ENCODE measurements at regions not wholly inside any gene's neighbourhood (a gene's known extent, or its start where the extent isn't known, plus 50 kb on each side); places are given as distances from the start of the nearest gene placed in this dataset.

- H3K4me1 ChIP-seq (ENCODE audit: control insufficient read depth in 4 of 4, insufficient read depth in 4 of 4, low read length in 3 of 4), result no peaks in the 10 kb centered on the region
- TF ChIP-seq RXRA (IDR thresholded peaks at IDR 0.05), result no peak
- TF ChIP-seq HNF4A (conservative IDR thresholded peaks at IDR 0.05), result no peak
- no peak for TF ChIP-seq FOXA2 (IDR thresholded peaks at IDR 0.05)
- TF ChIP-seq EGR1 (IDR thresholded peaks at IDR 0.05; ENCODE audit: low read depth in 2 of 2), result no peak
- TF ChIP-seq REST (IDR thresholded peaks at IDR 0.05), result no peak
- no peak for TF ChIP-seq ATF3 (IDR thresholded peaks at IDR 0.05)
- no peaks in the 10 kb centered on the region for H3K27me3 ChIP-seq (ENCODE audit: control insufficient read depth in 4 of 4, insufficient read depth in 4 of 4, low read length in 3 of 4)
- no peak overlapping the region for H3K27ac ChIP-seq (ENCODE audit: low read depth in 1 of 2, low read length in 2 of 2)
- H3K9me3 ChIP-seq (ENCODE audit: control insufficient read depth in 4 of 4, low read length in 3 of 4), result no peaks in the 10 kb centered on the region
- H3K9ac ChIP-seq (ENCODE audit: low read depth in 1 of 2, low read length in 2 of 2), result no peak overlapping the region
- H3K36me3 ChIP-seq (ENCODE audit: control insufficient read depth in 4 of 4, insufficient read depth in 3 of 4, low read depth in 1 of 4, low read length in 3 of 4), result no peaks in the 10 kb centered on the region
- WGBS, result 96% methylated on average over 2 of the region's 2 CpGs
- no peak for DNase-seq (ENCODE audit: low spot score)
- H3K4me3 ChIP-seq (ENCODE audit: low read depth in 1 of 3, low read length in 3 of 3), result no peak overlapping the region
Observed at GRCh38 chr12:115064296-115064695, 380.3 kb upstream of the TBX3 start.

GRCh38 chr12:115062741-115063140 is 378.8 kb upstream of the TBX3 start:
- TF ChIP-seq TAF1 (conservative IDR thresholded peaks at IDR 0.05), result no peak
- TF ChIP-seq RAD21 (IDR thresholded peaks at IDR 0.05), result no peak

GRCh38 chr12:115060477-115061168 is 376.6 kb upstream of the TBX3 start:
- TF ChIP-seq ZBTB33 (IDR thresholded peaks at IDR 0.05), result no peak
- TF ChIP-seq TAF1 (conservative IDR thresholded peaks at IDR 0.05), result no peak
- TF ChIP-seq YY1 (IDR thresholded peaks at IDR 0.05), result no peak
- no peak for TF ChIP-seq JUND (IDR thresholded peaks at IDR 0.05)
- TF ChIP-seq HNF4A (conservative IDR thresholded peaks at IDR 0.05), result no peak
- no peak for TF ChIP-seq RAD21 (IDR thresholded peaks at IDR 0.05)
- no peak for TF ChIP-seq ATF3 (IDR thresholded peaks at IDR 0.05)
- TF ChIP-seq SP1 (IDR thresholded peaks at IDR 0.05), result no peak
- TF ChIP-seq GABPA (IDR thresholded peaks at IDR 0.05 in 1 of 2, conservative IDR thresholded peaks at IDR 0.05 in 1 of 2), result no peak
- TF ChIP-seq RXRA (IDR thresholded peaks at IDR 0.05), result no peak
- TF ChIP-seq HNF4G (IDR thresholded peaks at IDR 0.05), result no peak
- no peak for TF ChIP-seq EGR1 (IDR thresholded peaks at IDR 0.05; ENCODE audit: low read depth in 2 of 2)
- TF ChIP-seq CTCF (IDR thresholded peaks at IDR 0.05; ENCODE audit: low read depth, low read length, missing input control), result no peak
- Histone ChIP-seq H3K36me3 (ENCODE audit: control insufficient read depth in 4 of 4, insufficient read depth in 3 of 4, low read depth in 1 of 4, low read length in 3 of 4) (no peaks in the 10 kb centered on the region), H3K27me3 (ENCODE audit: control insufficient read depth in 4 of 4, insufficient read depth in 4 of 4, low read length in 3 of 4) (no peaks in the 10 kb centered on the region), H3K4me3 (ENCODE audit: low read depth in 1 of 3, low read length in 3 of 3) (no peak overlapping the region), H3K27ac (ENCODE audit: low read depth in 1 of 2, low read length in 2 of 2) (no peak overlapping the region), H3K4me1 (ENCODE audit: control insufficient read depth in 4 of 4, insufficient read depth in 4 of 4, low read length in 3 of 4) (no peaks in the 10 kb centered on the region), H3K9me3 (ENCODE audit: control insufficient read depth in 4 of 4, low read length in 3 of 4) (no peaks in the 10 kb centered on the region), H3K9ac (ENCODE audit: low read depth in 1 of 2, low read length in 2 of 2) (no peak overlapping the region)
- WGBS, result 88% methylated on average over 6 of the region's 6 CpGs
- no peak for DNase-seq (ENCODE audit: low spot score)

More at GRCh38 chr12:115062741-115063140, 378.8 kb upstream of the TBX3 start:
- no peaks in the 10 kb centered on the region for H3K9me3 ChIP-seq (ENCODE audit: control insufficient read depth in 4 of 4, low read length in 3 of 4)
- no peak overlapping the region for H3K9ac ChIP-seq (ENCODE audit: low read depth in 1 of 2, low read length in 2 of 2)
- H3K27me3 ChIP-seq (ENCODE audit: control insufficient read depth in 4 of 4, insufficient read depth in 4 of 4, low read length in 3 of 4), result no peaks in the 10 kb centered on the region
- no peak for DNase-seq (ENCODE audit: low spot score)
- H3K4me3 ChIP-seq (ENCODE audit: low read depth in 1 of 3, low read length in 3 of 3), result no peak overlapping the region
- H3K4me1 ChIP-seq (ENCODE audit: control insufficient read depth in 4 of 4, insufficient read depth in 4 of 4, low read length in 3 of 4), result no peaks in the 10 kb centered on the region
- H3K27ac ChIP-seq (ENCODE audit: low read depth in 1 of 2, low read length in 2 of 2), result no peak overlapping the region
- WGBS, result 95% methylated on average over 5 of the region's 5 CpGs
- H3K36me3 ChIP-seq (ENCODE audit: control insufficient read depth in 4 of 4, insufficient read depth in 3 of 4, low read depth in 1 of 4, low read length in 3 of 4), result no peaks in the 10 kb centered on the region

Data from liver (tissue), 8 donors.